Pons (tissue), 1 donor: ENCODE measurements at regions not wholly inside any gene's neighbourhood (a gene's known extent, or its start where the extent isn't known, plus 50 kb on each side); places are given as distances from the start of the nearest gene placed in this dataset.
"Not testable (repeated sequence)": the region's sequence is repeated elsewhere in the genome, so short reads cannot be mapped to it uniquely, and the experiment has no call there.

ENCODE experiments used
- DNase-seq: peaks from one replicate; pipeline ENCODE4 v3.0.0-alpha.2; 2016; ENCODE audit warnings: low spot score

DNA sequence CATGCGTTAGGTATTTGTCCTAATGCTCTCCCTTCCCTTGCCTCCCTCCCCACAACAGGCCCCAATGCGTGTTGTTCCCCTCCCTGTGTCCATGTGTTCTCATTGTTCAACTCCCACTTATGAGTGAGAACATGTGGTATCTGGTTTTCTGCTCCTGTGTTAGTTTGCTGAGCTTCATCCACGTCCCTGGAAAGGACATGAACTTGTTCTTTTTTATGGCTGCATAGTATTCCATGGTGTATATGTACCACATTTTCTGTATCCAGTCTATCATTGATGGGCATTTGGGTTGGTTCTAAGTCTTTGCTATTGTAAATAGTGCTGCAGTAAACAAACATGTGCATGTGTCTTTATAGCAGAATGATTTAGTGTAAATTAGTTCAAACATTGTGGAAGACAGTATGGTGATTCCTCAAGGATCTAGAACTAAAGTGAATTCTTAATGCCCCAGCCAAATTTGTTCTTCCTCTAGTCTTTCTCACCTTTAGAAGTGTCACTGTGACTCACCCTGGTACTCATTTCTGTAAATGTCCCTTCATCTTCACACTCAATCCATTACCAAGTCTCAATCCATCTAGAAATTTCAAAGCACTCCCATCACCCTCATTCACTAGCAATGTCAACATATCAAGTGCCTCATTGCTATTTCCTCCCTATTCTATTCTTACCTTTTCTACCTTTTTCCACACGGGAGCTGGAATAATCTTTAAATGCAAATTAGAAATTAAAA is 123.9 kb downstream of the MREG start:
- DNase-seq, result not testable (repeated sequence)

DNA sequence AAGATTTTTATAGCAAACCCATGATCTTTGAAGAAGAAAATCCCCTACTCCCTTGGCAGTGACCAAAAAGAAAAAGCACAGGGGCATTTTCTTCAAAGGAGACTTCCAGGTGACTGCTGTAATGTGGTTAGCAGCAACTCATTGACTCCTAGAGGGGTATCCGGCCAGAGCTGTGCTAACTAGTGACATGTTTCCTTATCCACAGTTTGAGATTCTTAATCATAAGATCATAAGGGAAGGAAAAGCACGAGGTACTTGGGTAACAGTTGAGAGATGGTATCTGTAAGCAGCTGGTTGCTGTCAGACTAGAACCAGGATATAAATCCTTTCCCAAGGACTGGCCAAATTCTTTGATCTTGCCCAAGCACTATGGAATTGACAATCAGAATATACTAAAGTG is 124.7 kb downstream of the MREG start:
- no peak for DNase-seq

DNA sequence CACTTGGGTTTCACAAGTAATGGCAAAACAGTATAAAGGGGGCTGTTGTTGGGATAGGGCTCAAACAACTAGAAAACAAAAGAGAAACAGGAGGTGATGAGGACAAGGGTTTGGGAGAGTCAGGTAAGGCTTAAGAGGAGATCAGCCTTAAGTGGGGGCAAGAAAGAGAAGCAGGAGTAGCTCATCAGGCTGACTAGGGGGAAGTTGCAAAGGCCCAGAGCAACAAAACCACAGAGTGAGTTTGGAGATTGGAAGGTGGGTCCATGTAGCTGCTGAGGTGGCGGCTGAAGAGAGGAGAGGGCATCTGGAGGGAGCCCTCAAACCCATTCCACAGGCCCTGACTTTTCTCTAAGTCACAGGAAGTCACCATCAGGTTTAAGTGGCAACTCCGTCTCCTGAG is 126.0 kb downstream of the MREG start:
- no peak for DNase-seq

DNA sequence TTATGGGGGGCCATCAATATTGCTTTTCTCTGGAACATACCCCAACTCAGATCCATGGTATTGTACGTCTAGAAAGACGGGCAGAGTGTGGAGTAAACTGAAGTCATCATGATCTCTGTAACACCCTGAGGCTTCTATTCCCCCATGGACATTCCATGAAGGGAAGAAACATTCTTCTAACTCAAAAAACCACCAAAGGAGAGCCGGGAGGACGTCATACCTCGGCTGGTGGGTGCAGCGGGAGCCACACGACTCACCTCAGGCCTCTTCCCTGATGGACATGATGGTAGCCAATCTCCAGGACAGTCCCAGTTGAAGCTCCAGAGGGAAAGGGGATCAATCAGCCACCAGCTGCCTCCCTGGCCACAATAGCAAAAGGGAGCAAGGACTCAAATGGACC is 127.3 kb downstream of the MREG start:
- no peak for DNase-seq

DNA sequence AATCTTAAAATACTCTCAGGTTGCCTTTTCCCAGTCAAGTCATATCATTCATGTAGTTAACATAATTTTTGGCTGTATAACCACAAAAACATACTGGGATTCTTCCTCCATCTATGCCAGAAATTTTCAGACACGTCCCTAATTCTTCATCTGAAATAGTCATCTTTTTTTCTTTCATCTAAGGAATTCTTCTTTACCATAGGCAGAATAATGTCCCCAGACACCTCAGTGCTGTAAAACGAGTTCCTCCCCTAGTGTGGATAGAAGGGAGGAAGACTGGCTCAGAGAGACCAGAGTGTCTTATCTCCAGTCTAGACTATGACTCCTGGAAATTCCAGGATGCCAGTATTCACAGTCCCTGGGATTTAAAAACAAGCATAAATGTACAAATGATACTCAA is 127.8 kb downstream of the MREG start:
- no peak for DNase-seq

DNA sequence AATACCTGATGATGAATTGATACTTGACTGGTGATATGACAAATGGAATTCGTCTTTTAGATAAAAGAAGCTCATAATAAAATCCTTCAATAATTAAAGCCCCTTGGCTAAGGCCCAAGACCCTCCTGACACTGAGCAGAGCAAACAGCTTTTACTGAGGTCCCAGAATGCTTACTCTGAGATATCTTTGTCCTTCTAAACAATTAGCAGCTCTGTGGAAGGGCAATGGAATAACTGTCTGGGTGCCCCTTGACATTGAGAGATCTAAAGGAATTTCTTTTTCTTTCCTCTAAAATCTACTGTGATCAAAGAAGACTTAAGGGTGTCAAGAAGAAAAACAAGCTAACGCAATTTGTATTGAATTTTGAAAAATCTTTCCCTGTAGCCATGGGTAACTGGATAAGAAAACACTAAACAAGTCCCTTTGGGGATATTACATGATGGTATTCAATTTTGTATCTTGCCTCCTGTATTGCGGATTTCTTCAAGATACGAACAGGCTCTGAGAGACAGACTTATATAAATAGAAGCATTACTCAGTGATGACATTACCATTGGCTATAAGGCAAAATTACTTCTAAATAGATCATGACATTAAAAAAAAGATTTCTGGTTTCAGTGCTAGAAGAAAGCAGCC is 128.8 kb downstream of the MREG start:
- DNase-seq, result no peak

DNA sequence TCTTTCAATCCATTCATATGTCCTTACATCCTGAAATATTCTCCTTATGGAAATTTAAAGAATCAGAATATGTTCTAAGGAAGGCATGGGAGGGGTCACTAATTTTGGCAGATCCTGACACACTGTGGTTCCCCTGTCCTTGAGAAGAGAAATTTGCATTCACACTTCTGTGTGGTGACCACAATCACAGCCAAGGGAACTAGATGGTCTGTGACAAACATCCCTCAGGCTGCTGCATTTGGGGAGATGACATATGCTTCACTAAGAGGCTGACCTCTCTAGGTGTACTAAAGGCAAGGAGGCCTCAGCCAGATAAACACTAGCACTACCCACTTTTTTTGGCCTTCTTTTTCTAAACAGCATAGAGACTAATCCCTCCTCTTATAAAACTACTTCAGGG is 129.6 kb downstream of the MREG start:
- no peak for DNase-seq

DNA sequence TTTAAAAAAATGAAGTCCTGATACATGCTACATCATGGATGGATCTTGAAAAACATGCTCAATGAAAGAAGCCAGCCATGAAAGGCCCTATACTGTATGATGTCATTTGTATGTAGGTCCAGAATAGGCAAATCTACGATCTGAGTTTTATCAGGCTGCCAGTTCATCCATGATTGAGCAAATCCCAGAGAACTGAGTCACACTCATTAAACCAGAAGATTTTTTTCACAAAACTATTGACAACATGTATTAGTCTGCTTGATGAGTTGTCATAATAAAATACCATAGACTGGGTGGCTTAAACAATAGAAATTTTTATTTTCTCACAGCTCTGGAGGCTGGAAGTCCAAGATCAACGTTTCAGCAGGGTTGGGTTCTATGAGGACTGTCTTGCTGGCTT is 130.7 kb downstream of the MREG start:
- no peak for DNase-seq

DNA sequence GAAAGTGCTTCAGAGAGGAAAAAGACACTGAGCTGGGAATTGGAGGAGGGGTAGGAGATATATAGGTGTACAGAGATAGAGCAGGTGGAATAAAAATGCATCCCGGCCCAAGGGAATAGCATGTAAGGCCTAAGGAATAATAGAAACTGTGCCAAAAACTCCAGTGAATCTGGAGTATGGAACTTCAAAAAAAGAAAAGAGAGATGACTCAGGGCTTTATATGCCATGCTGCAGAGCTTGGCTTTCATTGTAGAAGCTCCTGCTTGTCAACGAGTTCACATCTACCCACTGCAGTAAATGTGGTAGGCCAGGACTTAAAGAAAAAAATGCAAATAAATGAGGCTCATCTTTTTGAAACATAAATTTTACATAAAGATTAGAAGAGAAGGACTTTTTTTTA is 131.8 kb downstream of the MREG start:
- DNase-seq, result no peak

DNA sequence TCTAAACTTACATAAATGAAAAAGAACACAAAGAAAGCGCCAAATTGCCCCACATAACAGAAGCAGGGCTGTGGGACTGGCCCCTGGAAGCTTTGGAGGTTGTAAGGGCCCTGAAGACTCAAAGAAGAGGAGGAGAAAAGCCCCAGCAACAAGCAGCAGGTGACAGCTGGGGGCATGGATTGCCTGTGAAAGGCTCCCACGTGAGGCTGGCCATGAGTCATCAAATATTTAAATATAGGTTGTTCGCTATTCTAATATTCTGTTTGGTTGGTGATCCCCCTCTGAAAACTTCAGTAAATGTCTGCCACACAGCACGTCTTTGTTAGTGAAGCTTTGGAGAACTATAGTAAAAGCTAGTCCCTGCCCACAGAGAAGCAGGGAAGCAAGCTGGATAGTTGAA is 132.4 kb downstream of the MREG start:
- DNase-seq, result no peak

DNA sequence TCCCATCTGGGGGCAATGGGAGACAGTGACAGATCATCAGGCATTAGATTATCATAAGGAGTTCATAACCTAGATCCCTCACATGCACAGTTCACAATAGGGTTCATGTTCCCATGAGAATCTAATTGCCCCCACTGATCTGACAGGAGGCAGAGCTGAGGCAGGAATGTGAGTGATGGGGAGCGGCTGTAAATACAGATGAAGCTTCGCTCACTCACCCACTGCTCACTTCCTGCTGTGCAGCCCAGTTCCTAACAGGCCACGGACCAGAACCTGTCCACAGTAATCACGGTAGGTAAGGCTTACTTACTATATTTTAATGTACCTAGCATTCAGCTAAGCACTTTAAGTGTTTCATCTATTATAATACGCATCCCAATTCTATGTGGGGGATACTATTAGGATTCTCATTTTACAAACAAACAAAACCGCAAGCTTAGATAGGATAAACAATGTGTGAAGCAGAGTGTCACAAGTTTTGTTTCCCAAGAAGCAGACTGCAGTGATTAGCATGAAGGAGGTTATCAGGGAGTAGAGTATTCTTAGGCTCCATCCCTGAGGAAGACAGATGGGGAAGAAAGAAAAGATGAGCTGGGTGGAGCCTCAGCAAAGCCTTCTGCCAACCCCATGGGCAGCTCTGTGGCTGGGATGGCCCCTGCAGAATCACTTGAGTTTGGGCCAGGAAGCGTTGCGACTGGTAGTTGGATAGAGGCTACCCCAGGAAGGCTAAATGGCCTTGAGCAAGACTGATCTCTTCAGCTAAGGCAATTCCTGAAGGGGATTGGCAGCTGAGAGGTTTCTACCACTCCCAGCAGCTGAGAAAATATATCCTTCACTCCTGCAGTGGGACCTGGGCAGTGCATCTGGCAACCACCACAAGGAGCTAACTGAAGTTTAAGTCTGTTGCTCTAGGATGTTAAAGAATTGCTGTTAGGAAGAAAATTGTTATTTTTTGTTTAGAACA is 133.1 kb downstream of the MREG start:
- no peak for DNase-seq

DNA sequence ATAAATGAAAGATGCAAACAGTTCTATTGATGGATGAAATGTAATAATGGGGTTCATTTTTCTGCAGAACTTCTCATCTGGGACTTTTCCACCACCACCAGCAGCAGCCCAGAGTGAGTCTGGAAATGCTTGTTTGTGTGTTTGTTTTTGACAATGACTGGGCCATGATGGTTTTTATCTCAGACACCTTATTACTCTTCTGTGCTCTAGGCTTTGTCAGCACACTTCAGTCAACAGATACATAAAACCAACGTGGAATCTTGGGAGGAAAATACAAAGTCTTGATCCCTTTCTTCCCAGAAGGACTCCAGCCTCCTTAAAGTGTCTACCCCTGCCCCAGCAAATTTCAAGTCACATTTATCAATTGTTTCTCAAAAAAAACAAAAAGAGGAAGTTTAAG is 134.0 kb downstream of the MREG start:
- no peak for DNase-seq

DNA sequence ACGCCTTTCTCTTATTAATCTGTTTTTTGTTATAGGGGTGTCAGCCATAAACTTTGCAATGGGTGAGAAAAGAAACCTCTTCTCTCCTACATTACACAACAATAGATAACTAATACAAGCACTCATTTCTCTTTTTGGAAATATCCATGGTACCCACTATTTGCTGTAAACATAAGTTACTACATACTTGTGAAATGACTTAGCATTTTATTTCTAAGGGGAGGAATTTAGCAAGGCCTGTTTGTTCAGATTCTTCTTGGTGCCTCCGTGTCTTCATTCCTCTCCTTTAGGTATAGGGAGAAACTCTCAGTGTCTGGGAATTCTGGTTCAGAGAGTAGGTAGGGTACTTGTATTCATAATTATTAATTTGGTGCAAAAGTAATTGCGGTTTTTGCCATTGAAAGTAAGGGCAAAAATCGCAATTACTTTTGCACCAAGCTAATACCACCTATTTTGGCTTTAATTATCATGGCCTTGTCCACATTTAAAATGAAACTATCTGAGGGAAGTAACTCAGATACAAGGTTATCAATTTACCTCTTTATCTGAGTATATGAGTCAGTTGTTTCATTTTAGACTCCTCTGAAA is 134.8 kb downstream of the MREG start:
- no peak for DNase-seq

DNA sequence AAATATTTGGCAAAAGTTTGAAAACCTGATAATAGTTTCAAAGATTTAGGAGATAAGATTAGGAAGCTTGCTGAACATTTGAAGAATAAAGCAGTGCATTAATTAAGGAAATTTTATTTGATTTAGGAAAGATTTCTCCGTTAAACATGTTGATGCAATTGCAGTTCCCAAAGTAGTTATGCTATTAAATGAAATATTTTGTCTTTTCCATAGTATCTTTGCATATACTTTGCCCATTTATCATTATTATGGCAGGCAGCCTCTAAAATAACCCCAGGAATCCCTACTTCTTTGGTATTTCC is 136.5 kb downstream of the MREG start:
- no peak for DNase-seq

DNA sequence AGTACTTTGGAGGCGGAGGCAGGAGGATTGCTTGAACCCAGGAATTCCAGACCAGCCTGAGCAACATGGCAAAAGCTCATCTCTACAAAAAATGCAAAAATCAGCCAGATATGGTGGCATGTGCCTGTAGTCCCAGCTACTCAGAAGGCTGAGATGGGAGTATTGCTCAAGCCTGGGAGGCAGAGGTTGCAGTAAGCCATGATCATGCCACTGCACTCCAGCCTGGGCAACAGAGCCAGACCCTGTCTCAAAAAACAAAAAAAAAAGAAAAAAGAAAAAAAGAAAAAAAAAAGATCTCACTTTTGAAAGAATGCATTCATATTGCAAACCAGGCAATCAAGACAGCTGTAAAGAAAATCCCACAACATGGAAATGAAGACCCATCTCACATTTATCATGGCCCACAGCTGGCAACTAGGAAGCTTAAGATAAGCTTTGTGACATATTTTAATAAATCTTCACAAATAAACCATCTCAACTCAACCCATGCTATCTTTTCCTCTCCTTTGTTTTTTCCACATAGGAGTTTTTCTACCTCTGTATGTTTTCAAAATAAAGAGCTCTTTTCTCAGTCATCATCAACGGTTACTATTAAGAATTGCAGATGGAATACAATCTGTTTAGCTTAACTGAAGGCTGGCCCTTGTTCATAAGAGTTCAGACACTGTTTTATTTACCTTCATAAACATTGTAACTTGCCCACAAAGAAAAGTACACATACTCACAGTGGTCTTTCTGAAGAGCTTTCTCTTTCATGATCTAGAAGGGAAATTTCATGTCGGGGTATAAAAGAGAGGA is 137.0 kb downstream of the MREG start:
- no peak for DNase-seq

DNA sequence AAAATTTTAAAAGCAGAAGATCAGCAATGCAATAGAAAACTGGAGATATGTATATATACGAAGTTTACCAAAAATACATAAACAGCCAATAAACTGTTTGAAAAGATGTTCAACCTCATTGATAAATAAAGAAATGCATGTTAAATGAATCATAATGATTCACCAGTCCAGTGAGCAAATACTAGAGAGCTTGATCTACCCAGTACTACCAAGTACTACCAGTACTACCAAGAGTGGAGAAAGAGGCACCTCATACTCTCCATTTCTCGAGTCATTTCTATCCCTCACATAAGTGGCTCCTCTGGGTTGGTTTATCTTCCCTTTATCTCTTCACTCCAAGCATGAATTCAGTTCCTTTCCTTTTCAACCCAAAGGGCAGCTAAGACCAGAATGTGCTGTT is 138.9 kb downstream of the MREG start:
- DNase-seq, result no peak

DNA sequence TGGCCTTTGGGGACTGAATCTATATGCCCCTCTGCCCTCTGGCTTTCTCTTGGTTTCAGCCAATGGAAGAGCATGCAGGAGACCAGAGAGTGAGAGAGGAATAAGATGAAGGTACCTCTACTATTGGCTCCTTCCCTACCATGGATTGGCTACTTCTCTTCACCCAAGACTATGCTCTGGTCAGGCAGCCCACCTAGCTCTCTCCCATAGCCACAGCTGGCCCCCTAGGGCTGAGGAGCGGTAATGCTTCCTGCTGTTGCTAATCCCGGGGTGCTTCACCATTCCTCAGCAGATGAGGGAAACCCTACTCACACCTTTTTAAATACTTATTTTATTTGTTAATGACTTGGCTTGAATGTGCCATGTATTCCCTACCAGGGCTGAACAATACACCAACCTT is 142.4 kb downstream of the MREG start:
- no peak for DNase-seq

DNA sequence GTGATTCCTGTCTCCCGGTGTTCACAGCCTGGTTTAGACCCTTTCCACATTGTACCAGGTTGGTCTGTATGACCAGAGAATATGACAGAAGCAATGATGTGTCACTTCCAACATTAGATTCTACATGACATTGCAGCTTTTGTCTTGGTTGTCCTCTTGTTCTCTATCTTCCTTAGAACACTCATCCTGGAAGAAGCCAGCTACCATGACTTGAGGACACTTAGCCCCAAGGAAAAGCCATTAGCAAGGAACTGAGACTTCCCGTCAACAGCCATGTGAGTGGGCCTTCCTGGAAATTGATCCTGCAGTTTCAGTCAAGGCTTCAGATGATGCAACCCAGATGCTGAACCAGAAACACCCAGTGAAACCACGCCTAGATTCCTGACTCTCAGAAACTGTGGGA is 143.3 kb downstream of the MREG start:
- no peak for DNase-seq

DNA sequence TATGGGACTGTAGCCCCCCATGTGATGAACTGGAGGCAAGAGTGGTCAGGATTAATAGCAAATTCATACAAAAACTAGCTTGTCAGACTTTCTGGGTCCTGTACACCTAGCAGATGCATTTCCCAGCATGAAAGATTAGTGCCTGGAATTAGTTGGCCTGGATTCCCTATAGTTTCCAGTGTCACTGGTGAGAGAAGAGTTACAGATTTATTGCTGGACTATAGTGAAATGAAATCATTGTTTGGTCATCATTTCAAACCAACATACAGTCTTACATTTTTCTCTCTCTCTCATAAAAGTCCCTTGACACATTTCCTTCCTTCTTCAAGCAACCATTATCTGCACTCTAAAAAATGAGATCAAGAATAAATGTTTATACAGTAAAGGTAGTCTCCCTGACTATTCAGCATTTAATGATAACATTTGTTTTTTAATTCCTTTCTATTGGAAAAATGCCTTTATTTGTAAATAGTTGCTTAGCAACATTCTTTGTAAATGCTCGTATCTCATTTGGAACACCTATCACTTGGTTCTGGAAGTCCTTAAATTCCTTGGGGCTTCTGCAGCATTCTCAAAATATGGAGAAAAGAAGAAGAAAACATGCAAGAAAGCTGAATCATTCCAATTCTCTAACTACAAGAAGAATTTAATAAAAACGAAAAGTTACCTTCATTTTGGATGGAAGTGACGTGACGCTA is 144.4 kb downstream of the MREG start:
- no peak for DNase-seq

DNA sequence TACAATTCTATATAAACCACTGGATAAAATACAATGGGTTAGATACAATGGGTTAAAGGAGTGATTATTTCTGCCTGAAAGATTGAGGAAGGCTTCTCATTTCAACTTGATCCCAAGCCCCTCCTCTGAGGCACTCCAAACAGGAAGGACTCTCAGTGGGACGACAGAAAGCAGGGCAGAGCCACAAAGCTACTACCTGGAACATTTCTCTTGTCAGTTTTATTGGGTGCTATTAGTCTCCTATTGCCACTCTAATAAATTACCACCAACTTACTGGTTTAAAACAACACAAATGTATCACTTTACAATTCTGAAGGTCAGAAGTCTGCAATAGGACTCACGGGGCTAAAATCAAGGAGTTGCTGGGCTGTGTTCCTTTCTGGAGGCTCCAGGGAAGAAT is 146.7 kb downstream of the MREG start:
- DNase-seq, result no peak

DNA sequence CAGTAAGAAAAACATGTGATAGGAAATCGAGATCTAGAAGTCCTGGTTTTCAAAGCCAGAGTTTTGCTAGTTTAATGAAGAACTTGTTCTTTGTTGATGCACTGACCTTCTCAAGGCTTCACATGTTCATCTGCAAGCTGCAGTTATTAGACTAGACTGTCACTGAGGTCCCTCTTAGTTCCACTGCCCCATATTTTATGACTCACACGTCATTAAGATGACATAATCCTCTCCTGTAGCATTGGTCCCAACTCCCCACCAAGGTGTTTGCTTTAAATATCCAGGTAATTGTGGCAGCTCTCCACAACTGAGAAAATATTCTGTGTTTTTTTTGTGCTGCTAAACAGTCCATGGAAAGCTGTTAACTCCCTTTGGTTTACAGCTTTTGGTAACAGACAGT is 149.7 kb downstream of the MREG start:
- no peak for DNase-seq
